ENCODE measurements at regions not wholly inside any gene's neighbourhood (a gene's known extent, or its start where the extent isn't known, plus 50 kb on each side); places are given as distances from the start of the nearest gene placed in this dataset.

GRCh38 chr3:80018375-80018774, 250.6 kb upstream of the ROBO1 start:
- no peak overlapping the region for H3K4me3 ChIP-seq (ENCODE audit: low read depth, poor library complexity, severe bottlenecking)
- intact Hi-C loops (cut with DNase I; ENCODE audit: low total_unique reads): no loop called here
- TF ChIP-seq, protein P1, sequence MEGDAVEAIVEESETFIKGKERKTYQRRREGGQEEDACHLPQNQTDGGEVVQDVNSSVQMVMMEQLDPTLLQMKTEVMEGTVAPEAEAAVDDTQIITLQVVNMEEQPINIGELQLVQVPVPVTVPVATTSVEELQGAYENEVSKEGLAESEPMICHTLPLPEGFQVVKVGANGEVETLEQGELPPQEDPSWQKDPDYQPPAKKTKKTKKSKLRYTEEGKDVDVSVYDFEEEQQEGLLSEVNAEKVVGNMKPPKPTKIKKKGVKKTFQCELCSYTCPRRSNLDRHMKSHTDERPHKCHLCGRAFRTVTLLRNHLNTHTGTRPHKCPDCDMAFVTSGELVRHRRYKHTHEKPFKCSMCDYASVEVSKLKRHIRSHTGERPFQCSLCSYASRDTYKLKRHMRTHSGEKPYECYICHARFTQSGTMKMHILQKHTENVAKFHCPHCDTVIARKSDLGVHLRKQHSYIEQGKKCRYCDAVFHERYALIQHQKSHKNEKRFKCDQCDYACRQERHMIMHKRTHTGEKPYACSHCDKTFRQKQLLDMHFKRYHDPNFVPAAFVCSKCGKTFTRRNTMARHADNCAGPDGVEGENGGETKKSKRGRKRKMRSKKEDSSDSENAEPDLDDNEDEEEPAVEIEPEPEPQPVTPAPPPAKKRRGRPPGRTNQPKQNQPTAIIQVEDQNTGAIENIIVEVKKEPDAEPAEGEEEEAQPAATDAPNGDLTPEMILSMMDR (IDR thresholded peaks at IDR 0.05): no peak
- no peak for TF ChIP-seq POLR2A (IDR thresholded peaks at IDR 0.05)
- DNase-seq (ENCODE audit: low spot score in 2 of 2): no peak

DNA sequence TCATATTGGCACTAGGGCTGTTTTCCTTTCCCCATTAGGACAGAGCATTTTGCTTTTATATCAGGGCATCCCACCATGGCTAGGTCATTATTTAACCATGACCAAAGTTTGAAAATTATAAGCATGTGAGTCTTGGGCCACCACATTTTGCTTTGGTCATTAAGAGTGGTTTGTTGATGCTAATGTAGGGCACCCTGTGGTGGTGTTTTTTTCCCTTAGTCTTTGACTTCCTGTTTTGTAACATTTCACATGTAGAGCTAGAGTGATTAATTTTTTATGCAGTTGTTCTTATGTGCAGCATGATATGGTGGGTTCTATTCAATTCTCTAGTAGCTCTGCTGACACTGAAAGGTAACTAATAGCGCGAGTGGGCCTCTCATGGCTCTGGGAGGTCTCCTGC, 249.6 kb upstream of the ROBO1 start:
- TF ChIP-seq, protein P1 (IDR thresholded peaks at IDR 0.05): no peak
- intact Hi-C loops (cut with DNase I; ENCODE audit: low total_unique reads): no loop called here
- H3K4me3 ChIP-seq (ENCODE audit: low read depth, poor library complexity, severe bottlenecking): no peak overlapping the region
- WGBS, 2 donors: 87 to 91% methylated on average over 2 of the region's 2 CpGs
- no peak for DNase-seq (ENCODE audit: low spot score in 2 of 2)

- 62 to 67% methylated on average over 5 of the region's 5 CpGs for WGBS, 2 donors
- DNase-seq (ENCODE audit: low spot score in 2 of 2): no peak
- TF ChIP-seq, protein P1 (IDR thresholded peaks at IDR 0.05): no peak
- no peak for TF ChIP-seq POLR2A (IDR thresholded peaks at IDR 0.05)
- intact Hi-C loops (cut with DNase I; ENCODE audit: low total_unique reads): no loop called here
- H3K4me3 ChIP-seq (ENCODE audit: low read depth, poor library complexity, severe bottlenecking): no peak overlapping the region
Observed at GRCh38 chr3:80014576-80014975, 246.8 kb upstream of the ROBO1 start.

DNA sequence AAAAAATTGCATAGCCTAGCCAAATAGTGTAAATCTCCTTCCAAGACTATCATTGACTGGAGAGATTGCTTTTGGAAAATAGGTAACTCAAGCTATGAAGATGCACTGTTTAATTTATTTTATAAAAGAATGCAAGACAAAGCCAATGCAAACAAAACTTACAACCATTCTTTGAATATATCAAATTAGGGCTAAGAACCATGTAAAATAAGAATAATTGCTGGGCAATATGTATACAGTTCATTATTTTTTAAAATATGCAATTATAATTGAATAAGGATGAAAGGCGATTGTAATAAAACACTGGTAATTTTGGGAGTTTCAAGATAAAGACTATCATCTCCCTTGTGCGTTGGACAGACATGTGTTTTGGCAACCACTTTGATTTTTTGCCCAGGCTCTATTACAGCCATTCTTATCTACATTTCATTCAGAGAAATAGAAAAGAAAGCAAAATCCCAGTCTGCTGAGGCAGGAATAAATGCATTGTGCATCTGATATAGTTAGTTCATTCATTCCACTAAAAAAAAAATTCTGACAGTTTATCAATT, 242.3 kb upstream of the ROBO1 start:
- no peak overlapping the region for H3K4me3 ChIP-seq (ENCODE audit: low read depth, poor library complexity, severe bottlenecking)
- TF ChIP-seq, protein P1 (IDR thresholded peaks at IDR 0.05): no peak
- no peak for TF ChIP-seq POLR2A (IDR thresholded peaks at IDR 0.05)
- DNase-seq (ENCODE audit: low spot score in 2 of 2): no peak
- 59 to 66% methylated on average over 2 of the region's 2 CpGs for WGBS, 2 donors
- intact Hi-C loops (cut with DNase I; ENCODE audit: low total_unique reads): no loop called here

- DNase-seq (ENCODE audit: low spot score in 2 of 2): no peak
- TF ChIP-seq, protein P1 (IDR thresholded peaks at IDR 0.05): no peak
- TF ChIP-seq POLR2A (IDR thresholded peaks at IDR 0.05): no peak
- intact Hi-C loops (cut with DNase I; ENCODE audit: low total_unique reads): loop anchor here (5.0 kb wide), 1 partner anchor 485 kb away; no protein-coding TSS in a partner anchor
- WGBS, 2 donors: 94 to 97% methylated on average over 1 of the region's 1 CpG
- H3K4me3 ChIP-seq (ENCODE audit: low read depth, poor library complexity, severe bottlenecking): no peak overlapping the region
Observed at GRCh38 chr3:80007522-80007921, 239.7 kb upstream of the ROBO1 start.

GRCh38 chr3:80006315-80006714, 238.5 kb upstream of the ROBO1 start:
- intact Hi-C loops (cut with DNase I; ENCODE audit: low total_unique reads): loop anchor here (5.0 kb wide), 1 partner anchor 486 kb away; no protein-coding TSS in a partner anchor
- TF ChIP-seq POLR2A (IDR thresholded peaks at IDR 0.05): no peak
- TF ChIP-seq, protein P1 (IDR thresholded peaks at IDR 0.05): no peak
- no peak for DNase-seq (ENCODE audit: low spot score in 2 of 2)
- no peak overlapping the region for H3K4me3 ChIP-seq (ENCODE audit: low read depth, poor library complexity, severe bottlenecking)
